Right lobe of liver (tissue), 4 donors: ENCODE measurements at regions not wholly inside any gene's neighbourhood (a gene's known extent, or its start where the extent isn't known, plus 50 kb on each side); places are given as distances from the start of the nearest gene placed in this dataset.

ENCODE experiments used
- CTCF ChIP-seq, 4 donors: fragments of 200-600 bp in 3 of 4; fragments of 450-650 bp in 1 of 4; IDR thresholded peaks; one replicate each; pipeline versions ENCODE4 v1.5.1 to v1.8.0; 2016 to 2022; ENCODE audit warnings: antibody characterized with exemption in 4 of 4, mild to moderate bottlenecking in 2 of 4
- POLR2A ChIP-seq: fragments of 450-650 bp; IDR thresholded peaks from one replicate; pipeline ENCODE4 v1.6.1; 2017; ENCODE audit warnings: antibody characterized with exemption, mild to moderate bottlenecking
- donor health status: DM: no; HTN: no; CAD: no.
- donor health status: DM: no; HTN: no; CAD: no.
- donor health status: DM: no; HTN: yes; CAD: no.

GRCh38 chr10:21304608-21305007, 220.9 kb downstream of the SKIDA1 start:
- no peak for TF ChIP-seq CTCF (IDR thresholded peaks at IDR 0.05)
- TF ChIP-seq POLR2A: no peak
